ENCODE measurements at regions not wholly inside any gene's neighbourhood (a gene's known extent, or its start where the extent isn't known, plus 50 kb on each side); places are given as distances from the start of the nearest gene placed in this dataset.

DNA sequence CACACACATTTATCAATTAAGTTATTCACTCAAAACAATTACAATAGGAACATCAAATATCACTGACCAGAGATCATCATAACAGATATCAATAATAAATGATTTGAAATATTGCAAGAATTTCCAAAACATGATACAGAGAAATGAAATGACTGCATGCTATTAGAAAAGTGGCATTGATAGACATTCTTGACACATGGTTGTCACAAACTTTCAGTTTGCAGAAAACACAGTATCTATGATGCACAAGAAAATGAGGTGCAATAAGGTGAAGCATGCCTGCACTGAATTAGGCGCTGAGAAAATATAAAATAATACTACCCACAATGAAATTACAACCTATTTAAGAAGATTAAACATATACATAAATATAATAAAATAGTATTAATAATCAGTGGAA, 198.0 kb upstream of the SYT1 start:
- no peak for DNase-seq (ENCODE audit: low spot score)
- H3K27ac ChIP-seq: no peak overlapping the region
- no peak for TF ChIP-seq CTCF (IDR thresholded peaks at IDR 0.05)
- no peak overlapping the region for H3K4me3 ChIP-seq

DNA sequence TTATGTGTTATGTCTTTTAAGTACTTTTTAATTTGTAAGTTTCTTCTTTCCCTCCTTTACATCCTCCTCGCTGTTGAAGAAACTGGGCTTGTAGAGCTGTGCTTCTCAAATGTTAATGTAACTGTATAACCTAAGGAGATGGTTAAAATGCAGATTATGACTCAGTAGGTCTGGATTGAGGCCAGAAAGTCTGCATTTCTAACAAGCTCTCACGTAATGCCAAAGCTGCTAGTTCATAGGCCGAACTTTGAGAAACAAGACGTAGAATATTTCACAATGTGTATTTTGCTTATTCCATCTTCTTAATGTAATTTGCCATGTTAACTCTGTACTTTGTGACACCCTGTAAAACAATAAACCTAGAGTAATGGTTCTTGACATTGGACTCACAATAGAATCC, 193.3 kb upstream of the SYT1 start:
- DNase-seq (ENCODE audit: low spot score): no peak

GRCh38 chr12:78672033-78672432, 192.5 kb upstream of the SYT1 start:
- no peak for DNase-seq (ENCODE audit: low spot score)
- H3K27ac ChIP-seq: no peak overlapping the region
- H3K4me3 ChIP-seq: no peak overlapping the region
- TF ChIP-seq CTCF (IDR thresholded peaks at IDR 0.05): no peak

More for the DNA sequence above, 193.3 kb upstream of the SYT1 start:
- H3K4me3 ChIP-seq: no peak overlapping the region
- TF ChIP-seq CTCF (IDR thresholded peaks at IDR 0.05): no peak
- no peak overlapping the region for H3K27ac ChIP-seq

GRCh38 chr12:78674311-78675090, 190.1 kb upstream of the SYT1 start:
- no peak for DNase-seq (ENCODE audit: low spot score)
- TF ChIP-seq CTCF (IDR thresholded peaks at IDR 0.05): no peak
- H3K27ac ChIP-seq: no peak overlapping the region
- no peak overlapping the region for H3K4me3 ChIP-seq

GRCh38 chr12:78680596-78680995, 184.0 kb upstream of the SYT1 start:
- Histone ChIP-seq H3K27ac (no peak overlapping the region), H3K4me3 (no peak overlapping the region)
- no peak for DNase-seq (ENCODE audit: low spot score)
- TF ChIP-seq CTCF (IDR thresholded peaks at IDR 0.05): no peak

- H3K4me3 ChIP-seq: no peak overlapping the region
- no peak for TF ChIP-seq CTCF (IDR thresholded peaks at IDR 0.05)
- DNase-seq (ENCODE audit: low spot score): no peak
- no peak overlapping the region for H3K27ac ChIP-seq
These were observed 181.5 kb upstream of the SYT1 start for GRCh38 chr12:78683031-78683430.

DNA sequence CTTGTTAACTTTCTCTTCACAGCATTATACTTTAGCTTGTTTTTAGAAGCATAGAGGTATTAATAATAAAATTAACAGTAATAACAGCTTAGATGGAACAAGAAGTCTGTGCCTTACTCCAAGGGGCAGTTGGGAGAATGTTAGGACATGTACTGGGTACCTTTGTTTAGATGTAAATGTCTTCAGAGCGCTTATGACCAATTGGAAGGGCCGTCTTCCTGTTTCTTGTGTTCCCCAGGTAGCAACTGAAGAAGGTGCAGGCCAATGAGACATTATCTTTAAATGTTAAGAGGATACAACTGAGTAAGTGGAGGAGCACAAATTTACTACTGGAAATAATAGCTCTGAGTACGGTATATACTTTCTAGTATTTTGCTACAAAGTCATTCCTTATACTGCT, 180.9 kb upstream of the SYT1 start:
- DNase-seq (ENCODE audit: low spot score): no peak

More for the DNA sequence above, 180.9 kb upstream of the SYT1 start:
- H3K4me3 ChIP-seq: no peak overlapping the region
- no peak overlapping the region for H3K27ac ChIP-seq
- TF ChIP-seq CTCF (IDR thresholded peaks at IDR 0.05): no peak
